Stimulated activated CD8-positive, alpha-beta memory T cell treated with anti-CD3 and anti-CD28 coated beads, Interleukin-4, amount 100 ng/mL, for 1 hour (primary cell): ENCODE measurements at regions not wholly inside any gene's neighbourhood (a gene's known extent, or its start where the extent isn't known, plus 50 kb on each side); places are given as distances from the start of the nearest gene placed in this dataset.

ENCODE experiments used
- DNase-seq, 2 donors: peaks; one replicate each; pipeline ENCODE4 v3.0.0-alpha.2; 2020; ENCODE audit warnings: low read depth in 2 of 2, low spot score in 1 of 2

DNA sequence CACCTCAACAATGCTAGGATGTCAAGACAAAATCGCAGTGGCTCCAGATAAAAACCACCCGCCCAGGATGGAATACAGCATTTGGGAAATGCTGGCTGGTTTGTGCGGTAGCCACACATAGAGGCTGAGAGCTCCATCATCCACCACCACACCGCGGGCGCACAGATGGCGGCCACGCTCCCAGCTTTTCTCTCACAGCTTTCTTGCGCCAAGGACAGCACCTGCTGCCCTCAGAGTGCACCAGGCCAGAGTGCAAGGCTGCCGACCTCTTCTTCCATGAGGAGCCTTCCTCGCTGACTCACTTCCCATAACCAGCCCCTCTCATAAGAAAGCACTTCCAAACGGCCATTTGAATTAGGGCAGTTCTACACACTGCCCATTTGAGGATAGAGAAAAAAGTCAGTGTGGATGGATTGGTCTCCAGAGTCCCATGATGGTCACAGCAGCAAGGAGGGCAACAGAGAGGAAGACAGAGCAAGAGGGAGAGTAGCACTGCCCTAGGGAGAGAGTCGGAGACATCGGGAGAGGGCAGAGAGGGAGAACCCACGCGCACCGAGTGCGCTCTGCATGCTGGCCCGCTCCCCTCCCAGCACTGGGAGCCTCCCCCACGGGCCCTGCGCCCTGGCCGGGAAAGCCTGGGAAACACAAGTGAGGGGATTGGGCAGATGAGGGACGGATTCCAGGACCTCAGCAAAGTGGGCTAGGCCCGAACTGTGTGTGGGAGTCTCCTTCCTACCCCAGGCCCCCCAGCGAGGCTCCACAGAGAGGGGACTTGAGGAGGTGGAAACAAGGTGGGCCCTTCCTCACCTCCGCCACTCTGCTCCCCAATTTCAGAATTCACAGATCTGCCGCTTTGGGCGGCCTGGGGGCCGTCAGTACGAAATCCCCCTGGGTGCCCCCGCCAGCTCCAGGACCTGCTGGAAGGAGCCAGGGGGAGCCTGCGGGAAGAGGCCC, 156.9 kb downstream of the USP12 start:
- no peak for DNase-seq

DNA sequence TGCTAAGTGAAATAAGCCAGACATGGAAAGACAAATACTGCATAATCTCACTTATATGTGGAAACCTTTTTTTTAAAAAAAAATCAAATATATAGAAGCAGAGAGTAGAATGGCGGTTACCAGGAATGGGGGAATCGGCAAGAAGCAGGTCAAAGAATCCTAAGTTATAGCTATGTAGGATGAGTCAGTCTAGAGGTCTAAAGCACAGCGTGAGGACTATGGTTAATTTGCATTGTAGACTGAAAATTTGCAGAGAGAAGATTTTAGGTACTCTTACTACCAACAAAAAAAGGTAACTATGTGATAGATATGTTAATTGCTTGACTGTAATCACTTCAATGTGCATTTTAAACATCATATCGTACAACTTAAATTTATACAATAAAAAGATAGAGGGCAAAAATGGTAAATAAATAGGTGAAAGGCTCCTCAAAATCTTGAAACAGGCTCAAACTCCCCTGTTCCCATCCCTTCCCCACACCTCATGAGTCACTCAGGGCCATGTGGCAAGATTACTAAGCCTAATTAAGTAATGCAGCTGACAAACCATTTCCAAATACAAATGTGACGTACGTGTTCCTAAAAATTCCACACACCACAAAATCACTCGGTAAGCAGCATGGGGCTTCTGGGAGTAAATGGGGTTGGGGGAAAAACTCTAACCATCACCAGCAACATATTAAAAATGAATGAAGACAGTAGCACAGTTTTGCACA, 159.0 kb downstream of the USP12 start:
- no peak for DNase-seq

DNA sequence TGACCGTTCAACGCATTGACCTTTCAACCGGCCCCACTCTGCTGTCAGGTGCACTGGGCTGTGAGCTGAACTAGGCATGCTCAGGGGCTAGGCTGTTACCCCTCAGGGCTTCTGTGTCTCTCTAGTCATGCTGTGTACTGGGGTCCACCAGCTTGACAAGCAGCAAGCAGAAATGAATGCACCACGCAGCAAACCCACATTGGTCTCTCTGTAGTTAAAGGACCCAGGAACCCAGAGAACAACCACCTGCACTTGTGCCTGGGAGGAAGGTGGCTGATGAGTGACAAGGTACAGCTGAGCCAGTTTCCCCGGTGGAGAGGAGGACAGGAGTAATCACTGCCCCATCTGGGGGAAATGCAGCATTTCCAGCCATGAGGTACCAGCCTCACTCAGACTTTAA, 159.9 kb downstream of the USP12 start:
- DNase-seq: no peak

DNA sequence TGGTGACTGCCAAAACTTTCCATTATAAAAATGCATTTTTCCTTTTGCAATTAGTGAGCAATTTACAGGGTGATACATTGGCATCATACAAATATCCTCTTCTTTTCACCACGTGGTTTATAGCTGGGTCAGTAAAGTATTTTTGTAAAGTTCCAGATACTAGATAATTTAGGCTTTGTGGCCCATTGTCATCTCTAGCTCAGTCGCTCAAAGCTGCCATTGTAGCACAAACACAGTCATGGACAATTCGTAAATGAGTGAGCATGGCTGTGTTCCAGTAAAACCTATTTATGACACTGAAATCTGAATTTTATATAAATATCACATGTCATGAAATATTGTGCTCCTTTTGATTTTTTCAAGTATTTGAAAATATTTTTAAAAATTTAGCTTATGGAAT, 162.9 kb downstream of the USP12 start:
- DNase-seq: no peak

DNA sequence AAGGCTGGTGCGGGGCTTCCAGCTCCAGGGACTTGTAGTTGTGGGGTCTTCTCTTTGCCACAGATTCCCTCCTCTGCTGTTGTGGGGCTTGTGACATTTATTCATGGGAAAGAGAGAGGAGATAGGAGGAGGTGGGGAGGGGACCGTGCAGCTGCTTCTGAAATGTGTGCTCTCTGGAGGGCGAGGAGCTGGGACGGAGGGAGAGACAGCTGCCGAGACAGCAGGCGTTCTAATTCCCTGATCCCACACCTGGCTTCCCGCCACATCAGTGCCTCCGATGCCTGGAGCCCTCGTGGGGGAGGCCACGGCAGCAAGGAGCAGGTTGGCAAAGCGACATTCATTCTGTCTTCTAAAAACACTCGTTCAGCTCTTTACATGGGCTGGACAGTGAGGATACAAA, 164.4 kb downstream of the USP12 start:
- DNase-seq: no peak

DNA sequence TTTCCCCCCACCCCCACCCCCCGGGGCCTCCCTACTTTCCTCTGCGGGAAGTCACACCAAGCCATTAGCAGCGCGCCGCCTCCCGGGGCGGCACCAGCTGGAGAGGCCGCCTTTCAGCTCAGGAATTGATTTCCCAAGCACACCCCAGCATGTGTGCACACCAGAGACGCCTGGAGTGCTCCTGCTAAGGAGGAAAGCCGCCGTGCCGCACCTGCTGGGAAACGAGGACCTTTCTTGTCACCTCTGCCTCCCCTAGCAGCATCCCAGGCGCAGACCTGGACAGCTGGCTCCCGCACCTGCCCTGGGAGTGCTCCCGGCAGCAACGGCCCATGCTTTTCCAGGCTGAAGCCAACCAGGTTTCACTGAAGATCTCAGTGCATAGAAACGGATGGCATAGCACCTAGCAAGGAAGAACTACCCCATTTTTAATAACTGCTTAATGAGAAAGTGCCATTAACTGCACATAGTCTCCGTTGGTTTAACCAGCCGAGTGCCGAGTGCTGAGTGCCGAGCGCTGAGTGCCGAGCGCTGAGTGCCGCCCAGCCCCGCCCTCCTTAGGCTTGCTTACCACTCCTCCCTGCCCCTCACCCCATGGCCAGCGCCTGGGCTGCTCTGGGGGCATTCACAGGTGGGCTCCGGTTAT, 165.0 kb downstream of the USP12 start:
- DNase-seq: no peak

DNA sequence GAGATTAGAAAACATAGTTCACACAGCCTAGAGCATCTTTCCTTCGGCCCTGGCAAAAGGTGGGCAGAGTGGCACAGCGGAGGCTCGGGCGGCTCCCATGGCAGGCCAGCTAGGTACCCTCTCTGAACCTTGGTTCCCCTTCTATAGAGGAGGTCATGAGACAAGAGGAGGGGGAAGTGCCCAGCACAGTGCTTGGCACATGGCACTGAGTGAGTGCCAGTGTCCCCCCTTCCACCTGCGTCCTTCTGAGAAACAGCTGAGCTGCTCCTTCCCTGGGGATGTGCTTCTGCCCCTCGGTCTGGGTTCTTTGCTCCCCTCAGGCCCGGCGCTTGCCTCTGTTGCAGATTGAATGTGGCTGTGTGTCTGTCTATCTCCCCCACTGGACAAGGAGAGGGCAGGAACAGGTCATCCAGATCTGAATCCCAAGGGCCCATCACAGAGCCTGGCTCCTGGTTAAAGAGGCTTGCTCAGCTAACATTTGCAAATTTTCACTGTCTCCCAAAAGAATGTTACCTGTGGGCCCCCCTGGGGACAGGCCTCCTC, 165.6 kb downstream of the USP12 start:
- no peak for DNase-seq

DNA sequence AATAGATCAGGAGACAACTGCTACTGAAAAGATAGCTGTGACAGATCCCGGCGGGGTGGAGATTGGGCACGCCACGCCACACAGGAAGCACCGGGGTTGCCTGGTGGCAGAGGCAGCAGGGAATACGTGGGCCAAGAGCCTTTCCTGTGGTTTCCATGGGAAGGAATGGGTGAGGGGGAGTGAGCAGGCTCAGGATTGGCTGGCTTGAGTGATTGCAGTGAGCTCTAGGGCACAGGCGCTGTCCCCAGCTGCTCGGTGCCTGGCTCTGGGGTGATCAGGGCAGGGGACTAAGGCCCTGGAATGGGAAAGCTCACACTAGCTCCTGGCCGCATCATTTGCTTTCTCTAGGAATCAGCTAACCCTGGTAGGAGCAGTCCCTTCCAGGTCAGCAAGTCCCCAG, 166.1 kb downstream of the USP12 start:
- DNase-seq: no peak

DNA sequence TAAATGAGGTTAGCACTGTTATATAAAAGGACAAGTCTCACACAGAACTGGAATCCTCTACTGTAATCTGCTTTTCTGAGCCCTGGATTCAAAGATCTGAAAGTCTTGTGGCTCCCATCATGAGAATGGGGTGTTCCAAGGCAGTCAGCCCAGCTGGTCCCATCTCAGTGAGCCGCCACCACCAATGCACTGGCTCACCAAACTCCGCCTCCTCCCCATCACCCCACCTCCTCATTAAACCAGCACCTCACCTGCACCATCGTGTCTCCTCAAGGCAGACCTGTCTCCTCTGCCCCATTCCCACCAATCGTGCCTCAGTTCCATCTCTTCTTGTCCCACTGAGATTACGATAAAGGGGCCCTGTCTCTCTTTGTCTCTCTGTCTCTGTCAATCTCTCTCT, 166.7 kb downstream of the USP12 start:
- DNase-seq: no peak

DNA sequence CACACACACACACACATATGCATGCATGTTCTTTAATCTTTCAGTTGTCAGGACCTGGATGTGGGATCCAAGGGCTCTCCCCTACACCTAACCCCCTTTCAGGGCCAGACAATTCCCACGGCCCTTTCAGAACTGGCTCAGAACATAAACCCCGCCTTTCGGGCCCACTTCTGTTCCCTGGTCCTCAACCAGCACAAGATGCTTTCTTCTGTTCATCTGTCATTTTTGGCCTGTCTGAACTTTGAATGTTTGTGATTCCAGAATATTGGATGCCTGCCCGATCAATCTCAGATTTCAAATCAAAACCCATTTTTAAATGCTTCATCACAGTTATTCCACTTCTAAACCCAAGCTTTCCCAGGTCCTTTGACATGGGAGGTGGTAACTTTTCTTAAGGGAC, 167.3 kb downstream of the USP12 start:
- no peak for DNase-seq

DNA sequence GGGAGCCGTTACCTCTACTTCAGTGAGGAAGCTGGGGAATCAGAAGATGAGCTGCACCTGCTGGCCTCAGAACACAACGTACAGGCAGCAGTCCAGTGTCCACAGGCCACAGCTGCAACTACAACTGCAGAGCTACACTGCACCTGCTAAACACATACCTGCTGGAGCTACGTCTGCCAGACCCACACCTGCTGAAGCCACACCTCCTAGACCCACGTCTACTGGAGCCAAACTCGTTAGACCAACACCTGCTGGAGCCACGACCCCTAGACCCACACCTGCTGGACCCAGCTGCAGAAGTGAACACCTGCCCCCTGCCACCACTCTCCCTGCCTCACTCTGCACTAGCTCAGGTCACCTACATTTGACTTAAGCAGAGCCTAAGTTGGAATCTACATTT, 169.9 kb downstream of the USP12 start:
- no peak for DNase-seq

DNA sequence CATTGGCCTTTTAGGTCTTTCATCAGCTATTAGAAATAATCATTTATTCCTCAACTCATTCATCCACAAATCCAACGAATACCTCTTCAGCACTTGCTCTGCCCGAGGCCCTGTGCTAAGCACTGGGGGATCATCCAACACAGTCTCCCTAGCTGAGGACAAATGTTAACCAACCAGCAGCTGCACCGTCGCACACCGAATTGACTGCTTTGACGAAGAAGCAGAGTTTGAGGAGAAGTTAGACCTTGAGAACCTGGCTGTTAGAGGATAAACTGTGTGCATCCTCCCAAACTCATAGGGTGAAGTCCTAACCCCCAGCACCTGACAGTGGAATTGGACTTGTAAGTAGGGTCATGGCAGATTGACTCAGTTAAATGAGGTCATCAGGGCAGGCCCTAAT, 170.9 kb downstream of the USP12 start:
- no peak for DNase-seq

DNA sequence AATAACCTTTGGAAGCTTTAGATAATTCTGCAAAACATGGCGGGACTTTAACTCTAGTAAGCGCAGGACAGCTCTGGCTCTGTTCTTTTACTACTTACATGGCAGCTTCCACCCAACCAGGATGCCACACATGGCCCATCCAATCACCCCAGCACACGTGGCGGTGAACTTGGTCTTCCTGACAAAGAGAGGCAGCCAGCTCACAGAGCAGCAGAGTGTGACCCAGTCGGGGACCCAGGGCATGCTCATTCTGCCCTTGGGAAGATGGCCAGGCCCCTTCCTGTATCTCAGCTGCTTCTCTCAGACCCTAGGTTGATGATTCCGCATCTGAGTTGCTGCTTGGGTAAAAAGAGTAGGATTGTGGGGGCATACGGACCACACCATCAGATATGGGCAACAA, 172.1 kb downstream of the USP12 start:
- no peak for DNase-seq

DNA sequence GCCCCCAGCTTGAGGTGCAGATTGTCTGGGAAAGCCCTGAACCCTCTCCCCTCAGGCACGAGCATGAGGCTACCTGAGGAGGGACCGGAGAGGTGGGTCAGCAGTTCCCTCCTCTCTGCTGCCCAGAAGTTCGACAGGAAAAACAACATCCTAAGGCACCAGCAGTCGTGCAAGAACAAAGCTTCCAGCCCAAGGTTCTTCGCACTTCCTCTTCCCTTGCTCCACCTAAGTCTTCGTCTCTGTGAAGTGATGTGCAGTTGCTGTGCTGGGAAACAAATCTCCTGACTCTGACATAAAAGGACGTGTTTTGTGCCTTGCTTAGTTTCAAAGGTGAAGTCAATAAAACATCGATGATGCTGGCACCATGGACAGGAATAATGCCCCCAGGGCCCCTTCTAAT, 173.3 kb downstream of the USP12 start:
- DNase-seq: no peak

DNA sequence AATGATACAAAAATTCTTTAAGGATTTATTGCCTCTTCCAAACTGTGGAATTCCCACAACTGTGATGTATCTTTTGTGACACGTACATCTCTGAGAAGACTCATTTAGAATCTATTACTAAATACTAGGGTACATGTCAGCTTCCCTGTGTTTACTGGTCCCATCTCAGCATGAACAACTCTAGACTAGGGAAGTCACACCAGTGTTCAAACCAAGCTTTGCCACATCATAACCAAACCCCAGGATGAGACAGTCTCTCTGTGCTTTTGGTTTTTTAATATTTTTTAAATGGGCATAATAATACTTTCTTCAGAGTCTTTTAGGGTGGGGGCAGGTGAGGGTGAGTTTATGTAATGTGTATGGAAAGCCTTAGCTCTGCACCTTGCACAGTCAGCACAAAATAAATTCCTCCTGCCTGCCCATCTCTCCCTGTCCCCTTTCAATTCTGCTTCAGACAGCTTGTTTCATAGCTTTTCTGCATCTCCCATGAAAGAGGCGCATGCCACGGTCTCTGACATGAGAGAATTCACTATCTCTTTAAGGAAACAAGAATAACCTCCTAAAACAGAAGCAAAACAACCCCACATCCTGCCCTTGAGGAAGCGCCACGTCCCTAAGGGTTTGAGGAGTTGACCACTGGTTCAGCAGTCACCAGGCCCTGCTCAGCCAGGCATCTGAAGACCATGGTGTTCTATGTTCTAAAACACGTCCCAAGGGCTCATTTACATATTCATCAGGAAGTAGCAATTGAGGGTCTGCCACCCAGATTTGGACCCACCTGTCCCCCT, 174.5 kb downstream of the USP12 start:
- no peak for DNase-seq

DNA sequence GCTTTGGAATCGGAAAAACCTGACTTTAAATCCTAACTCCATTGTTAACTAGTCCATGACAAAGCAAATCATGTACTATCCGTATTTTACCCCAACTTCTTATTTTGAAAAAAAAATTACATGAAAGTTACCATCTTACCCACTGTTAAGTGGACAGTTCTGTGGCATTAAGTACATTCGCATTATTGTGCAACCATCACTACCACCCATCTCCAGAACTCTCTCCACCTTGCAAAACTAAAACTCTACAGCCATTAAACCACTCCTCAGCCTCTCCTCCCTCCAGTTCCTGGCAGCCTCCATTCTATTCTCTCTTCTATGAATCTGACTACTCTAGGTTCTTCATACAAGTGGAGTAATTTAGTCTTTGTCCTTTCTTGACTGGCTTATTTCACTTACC, 176.5 kb downstream of the USP12 start:
- DNase-seq: no peak

DNA sequence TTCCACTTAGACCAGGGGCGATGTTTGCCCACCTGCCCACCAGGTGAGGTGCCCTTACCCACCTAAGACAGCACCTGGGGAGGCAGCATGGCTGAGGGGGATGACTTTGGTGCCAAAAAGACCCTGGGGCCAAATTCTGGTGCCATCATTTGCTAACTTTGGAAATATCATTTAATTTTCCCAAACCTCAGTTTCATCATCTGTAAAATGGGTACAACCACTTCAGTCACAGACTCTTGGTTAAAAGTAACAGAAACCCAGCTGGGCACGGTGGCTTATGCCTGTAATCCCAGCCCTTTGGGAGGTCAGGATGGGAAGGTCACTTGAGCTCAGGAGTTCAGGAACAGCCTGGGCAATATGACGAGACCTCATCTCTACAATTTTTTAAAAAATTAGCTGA, 177.8 kb downstream of the USP12 start:
- no peak for DNase-seq

DNA sequence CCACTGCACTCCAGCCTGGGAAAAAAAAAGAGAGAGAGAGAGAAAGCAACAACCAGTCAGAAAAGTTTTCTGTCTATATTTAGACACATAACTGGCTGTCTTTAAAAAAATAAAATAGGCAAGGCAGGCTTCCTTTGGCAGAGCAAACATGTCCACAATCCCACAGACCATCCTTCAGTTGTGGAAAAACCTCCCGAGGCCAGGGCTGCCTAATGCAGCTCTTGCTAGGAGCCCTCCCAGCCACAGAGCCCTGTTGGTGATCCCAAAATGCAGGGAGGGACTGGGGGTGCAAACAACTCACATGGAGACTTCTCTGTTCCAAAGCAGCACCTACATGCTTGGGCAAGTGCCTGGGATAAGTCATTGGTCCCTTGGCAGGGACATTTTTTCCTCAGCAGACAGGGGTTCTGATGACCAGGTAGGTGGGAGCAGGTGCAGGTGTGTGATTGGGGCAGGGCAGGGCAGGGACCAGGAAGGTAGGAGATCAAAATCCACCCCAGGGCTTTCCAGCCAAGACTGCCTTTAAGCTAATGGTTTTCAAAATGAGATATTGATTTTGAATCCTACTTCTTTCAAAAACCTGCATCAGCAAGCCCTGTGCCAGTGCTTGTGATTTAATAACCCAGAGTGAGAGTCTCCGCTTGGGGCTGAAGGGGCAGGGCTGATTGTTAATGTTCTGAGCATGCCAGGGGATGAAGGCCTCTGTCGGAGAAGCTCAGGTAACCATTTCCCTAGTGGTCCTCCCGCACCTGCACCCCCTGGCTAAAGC, 178.5 kb downstream of the USP12 start:
- DNase-seq: no peak

DNA sequence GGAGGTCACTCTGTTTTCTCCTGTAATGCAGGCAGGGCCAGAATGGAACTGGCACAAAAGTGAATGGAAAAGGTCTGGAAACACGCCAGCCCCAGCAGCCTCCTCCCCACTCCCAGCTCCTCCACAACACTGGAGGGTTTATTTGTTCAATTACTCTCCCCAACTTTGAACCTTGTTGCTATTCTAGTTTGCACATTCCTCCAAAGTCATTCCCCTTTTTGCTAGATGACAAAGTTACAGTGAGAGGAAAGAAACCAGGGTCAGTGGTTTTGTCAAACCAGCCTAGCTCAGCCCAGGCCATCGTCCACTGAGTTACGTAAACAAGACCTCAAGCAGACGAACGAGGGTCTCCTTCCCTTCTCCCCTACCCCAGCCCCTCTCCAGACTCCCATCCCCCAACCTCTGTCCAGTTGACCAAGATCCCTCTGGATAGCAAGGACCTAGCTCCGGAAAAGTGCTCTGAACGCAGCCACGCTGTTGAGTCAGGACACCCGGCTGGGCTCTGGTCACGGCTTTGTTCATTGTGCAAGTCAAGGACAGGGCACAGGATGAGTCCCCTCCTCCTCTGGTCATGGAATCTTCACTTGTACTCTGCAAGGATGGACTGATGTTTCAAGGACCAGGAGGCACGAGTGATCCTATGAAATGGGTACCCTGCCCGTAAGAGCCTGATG, 180.0 kb downstream of the USP12 start:
- no peak for DNase-seq
